Osteoblast (primary cell): ENCODE measurements at regions not wholly inside any gene's neighbourhood (a gene's known extent, or its start where the extent isn't known, plus 50 kb on each side); places are given as distances from the start of the nearest gene placed in this dataset.
A peak's percentile ranks its signal among the peaks of the same experiment; 100 is the strongest.
"Not testable (repeated sequence)": the region's sequence is repeated elsewhere in the genome, so short reads cannot be mapped to it uniquely, and the experiment has no call there.

Experiments used
- DNase-seq: peaks from one replicate; pipeline ENCODE4 v3.0.0; 2011; ENCODE audit warnings: low spot score, mixed read lengths; ENCODE audit not compliant: insufficient read length; ENCODE audit errors: missing footprints
- H2AFZ ChIP-seq: 2 replicates; pipeline ENCODE4 v1.6.0; 2011; ENCODE audit warnings: mild to moderate bottlenecking, low read length
- H3K27ac ChIP-seq: 2 replicates; pipeline ENCODE4 v1.5.1; 2011; ENCODE audit warnings: mild to moderate bottlenecking, low read depth, low read length, moderate library complexity
- H3K27me3 ChIP-seq: 2 replicates; pipeline ENCODE4 v1.6.0; 2012; ENCODE audit warnings: mild to moderate bottlenecking, control low read depth, inconsistent platforms, low read length, moderate library complexity; ENCODE audit not compliant: insufficient read depth
- H3K36me3 ChIP-seq: 2 replicates; pipeline ENCODE4 v1.5.1; 2011; ENCODE audit warnings: mild to moderate bottlenecking, low read length, control low read depth, moderate library complexity; ENCODE audit not compliant: insufficient read depth
- H3K4me1 ChIP-seq: 2 replicates; pipeline ENCODE4 v1.5.1; 2011; ENCODE audit warnings: mild to moderate bottlenecking, low read length, control low read depth, moderate library complexity; ENCODE audit not compliant: insufficient read depth
- H3K4me2 ChIP-seq: 2 replicates; pipeline ENCODE4 v1.6.0; 2011; ENCODE audit warnings: mild to moderate bottlenecking, low read length; ENCODE audit not compliant: insufficient read depth
- H3K4me3 ChIP-seq: fragments of 200-600 bp; sonication (generic); 3 replicates; pipeline ENCODE4 v1.5.1; 2012; ENCODE audit warnings: mild to moderate bottlenecking, low read length, inconsistent platforms; ENCODE audit not compliant: insufficient read depth
- H3K79me2 ChIP-seq: 2 replicates; pipeline ENCODE4 v1.6.0; 2012; ENCODE audit warnings: mild to moderate bottlenecking, low read length, control low read depth, inconsistent platforms; ENCODE audit not compliant: insufficient read depth
- H3K9me3 ChIP-seq: 2 replicates; pipeline ENCODE4 v1.5.1; 2011; ENCODE audit warnings: low read depth, low read length, control low read depth
- H4K20me1 ChIP-seq: 2 replicates; pipeline ENCODE4 v1.6.0; 2012; ENCODE audit warnings: mild to moderate bottlenecking, low read length, control low read depth; ENCODE audit not compliant: insufficient read depth

DNA sequence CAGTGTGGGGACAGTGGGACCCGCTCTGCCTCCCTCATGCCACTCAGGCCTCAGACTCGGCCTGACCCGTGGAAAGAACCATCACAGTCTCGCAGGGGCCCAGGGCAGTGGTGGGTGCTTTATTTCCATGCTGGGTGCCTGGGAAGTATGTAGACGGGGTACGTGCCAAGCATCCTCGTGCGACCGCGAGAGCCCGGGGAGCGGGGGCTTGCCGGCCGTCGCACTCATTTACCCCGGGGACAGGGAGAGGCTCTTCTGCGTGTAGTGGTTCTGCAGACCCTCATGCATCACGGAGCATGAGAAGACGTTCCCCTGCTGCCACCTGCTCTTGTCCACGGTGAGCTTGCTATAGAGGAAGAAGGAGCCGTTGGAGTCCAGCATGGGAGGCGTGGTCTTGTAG, 141.6 kb downstream of the TMEM121 start:
- not testable (repeated sequence) for H2AFZ ChIP-seq, H3K4me1 ChIP-seq, H3K79me2 ChIP-seq, H3K27me3 ChIP-seq, H3K9me3 ChIP-seq, H3K4me2 ChIP-seq, H3K27ac ChIP-seq, H3K4me3 ChIP-seq, H3K36me3 ChIP-seq, H4K20me1 ChIP-seq
- peak; percentile 78 for DNase-seq

DNA sequence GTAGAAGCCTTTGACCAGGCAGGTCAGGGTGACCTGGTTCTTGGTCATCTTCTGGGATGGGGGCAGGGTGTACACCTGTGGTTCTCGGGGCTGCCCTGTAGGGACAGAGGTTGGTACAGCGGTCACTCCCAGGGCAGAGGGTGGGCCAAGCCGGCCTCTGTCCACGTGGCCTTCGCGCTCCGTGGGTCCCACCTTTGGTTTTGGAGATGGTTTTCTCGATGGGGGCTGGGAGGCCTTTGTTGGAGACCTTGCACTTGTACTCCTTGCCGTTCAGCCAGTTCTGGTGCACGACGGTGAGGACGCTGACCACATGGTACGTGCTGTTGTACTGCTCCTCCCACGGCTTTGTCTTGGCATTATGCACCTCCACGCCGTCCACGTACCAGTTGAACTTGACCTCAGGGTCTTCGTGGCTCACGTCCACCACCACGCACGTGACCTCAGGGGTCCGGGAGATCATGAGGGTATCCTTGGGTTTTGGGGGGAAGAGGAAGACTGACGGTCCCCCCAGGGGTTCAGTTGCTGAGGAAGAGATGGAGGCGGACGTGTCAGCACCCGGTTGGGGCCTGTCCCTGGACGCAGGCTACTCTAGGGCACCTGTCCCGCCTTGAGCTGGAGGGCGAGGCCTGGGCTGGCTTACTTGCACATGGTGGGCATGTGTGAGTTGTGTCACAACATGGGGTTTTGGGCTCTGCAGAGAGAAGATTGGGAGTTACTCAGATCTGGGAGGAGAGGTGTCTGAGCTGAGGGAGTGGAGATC, 142.3 kb downstream of the TMEM121 start:
- H3K4me1 ChIP-seq, H3K79me2 ChIP-seq, H3K27ac ChIP-seq, H4K20me1 ChIP-seq, H3K9me3 ChIP-seq, H3K4me2 ChIP-seq, H3K27me3 ChIP-seq, H2AFZ ChIP-seq, H3K36me3 ChIP-seq, H3K4me3 ChIP-seq: not testable (repeated sequence)
- DNase-seq: peak; percentile 52

DNA sequence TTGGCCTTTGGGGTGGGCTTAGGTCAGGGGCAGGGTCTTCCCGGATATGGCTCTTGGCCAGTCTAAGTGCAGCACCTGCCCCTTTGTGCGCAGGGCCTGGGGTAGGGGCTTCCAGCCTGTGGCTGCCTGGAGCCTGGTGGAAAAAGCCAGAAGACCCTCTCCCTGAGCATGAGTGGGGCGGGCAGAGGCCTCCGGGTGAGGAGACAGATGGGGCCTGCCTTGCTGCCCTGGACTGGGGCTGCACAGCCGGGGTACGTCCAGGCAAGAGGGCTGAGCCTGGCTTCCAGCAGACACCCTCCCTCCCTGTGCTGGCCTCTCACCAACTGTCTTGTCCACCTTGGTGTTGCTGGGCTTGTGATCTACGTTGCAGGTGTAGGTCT, 142.8 kb downstream of the TMEM121 start:
- not testable (repeated sequence) for H3K9me3 ChIP-seq

DNA sequence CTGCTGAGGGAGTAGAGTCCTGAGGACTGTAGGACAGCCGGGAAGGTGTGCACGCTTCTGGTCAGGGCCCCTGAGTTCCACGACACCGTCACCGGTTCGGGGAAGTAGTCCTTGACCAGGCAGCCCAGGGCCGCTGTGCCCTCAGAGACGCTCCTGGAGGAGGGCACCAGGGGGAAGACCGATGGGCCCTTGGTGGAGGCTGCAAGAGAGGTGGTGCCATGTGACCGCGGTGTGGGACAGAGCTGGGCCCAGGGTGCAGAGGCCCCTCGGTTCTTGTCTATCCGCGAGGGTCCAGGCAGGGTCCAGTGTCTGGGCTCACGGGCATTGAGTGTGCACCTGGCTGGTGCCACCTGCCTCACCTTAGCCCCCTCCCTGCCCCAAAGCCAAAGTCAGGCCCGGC, 143.3 kb downstream of the TMEM121 start:
- not testable (repeated sequence) for H2AFZ ChIP-seq, H3K27me3 ChIP-seq, H3K4me2 ChIP-seq, H3K4me3 ChIP-seq, H3K79me2 ChIP-seq, H3K4me1 ChIP-seq, DNase-seq, H4K20me1 ChIP-seq, H3K9me3 ChIP-seq, H3K27ac ChIP-seq, H3K36me3 ChIP-seq

More for the DNA sequence above, 142.8 kb downstream of the TMEM121 start:
- H4K20me1 ChIP-seq, H3K4me1 ChIP-seq, H3K36me3 ChIP-seq, H3K4me3 ChIP-seq, H3K27me3 ChIP-seq, DNase-seq, H3K79me2 ChIP-seq, H2AFZ ChIP-seq, H3K27ac ChIP-seq, H3K4me2 ChIP-seq: not testable (repeated sequence)

DNA sequence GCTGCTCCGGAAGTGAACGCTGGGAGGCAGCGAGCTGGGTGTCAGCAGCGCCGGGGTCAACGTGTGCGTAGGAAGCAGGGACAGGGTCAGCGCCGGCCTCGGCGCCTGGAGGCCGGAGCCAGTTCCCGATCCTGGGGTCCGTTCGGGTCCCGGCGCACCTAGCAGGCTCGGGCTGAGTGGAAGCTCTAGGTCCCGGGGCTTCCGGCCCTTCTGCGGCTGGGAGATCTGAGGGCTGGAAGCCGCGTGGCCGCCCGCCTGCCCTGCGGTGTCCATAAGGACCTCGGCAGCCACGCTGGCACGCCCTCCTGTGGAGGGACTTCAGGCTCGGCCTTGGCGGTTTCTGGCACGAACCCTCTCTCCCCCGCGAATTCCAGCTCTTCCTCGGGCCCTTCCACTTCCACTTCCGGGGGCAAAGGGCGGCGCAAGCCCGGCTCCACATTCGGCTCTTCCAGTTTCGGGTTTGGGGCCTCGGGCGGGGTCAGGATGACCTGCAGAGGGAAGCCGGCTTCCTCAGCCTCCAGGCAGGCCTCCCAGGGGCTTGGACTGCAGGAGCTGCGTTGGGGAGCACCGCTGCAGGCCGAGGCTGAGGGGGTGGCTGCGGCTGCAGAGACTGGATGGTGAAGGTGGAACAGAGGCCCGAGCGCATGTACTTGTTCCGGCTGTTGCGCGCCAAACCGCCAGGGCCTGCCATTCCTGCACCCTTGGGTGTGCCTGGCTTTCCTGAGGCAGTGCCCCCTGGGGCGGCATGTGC, 146.2 kb downstream of the TMEM121 start:
- not testable (repeated sequence) for H3K4me3 ChIP-seq, H3K36me3 ChIP-seq, H3K4me1 ChIP-seq, H3K27ac ChIP-seq, H2AFZ ChIP-seq, H3K79me2 ChIP-seq, H3K4me2 ChIP-seq, DNase-seq, H3K27me3 ChIP-seq, H3K9me3 ChIP-seq, H4K20me1 ChIP-seq

DNA sequence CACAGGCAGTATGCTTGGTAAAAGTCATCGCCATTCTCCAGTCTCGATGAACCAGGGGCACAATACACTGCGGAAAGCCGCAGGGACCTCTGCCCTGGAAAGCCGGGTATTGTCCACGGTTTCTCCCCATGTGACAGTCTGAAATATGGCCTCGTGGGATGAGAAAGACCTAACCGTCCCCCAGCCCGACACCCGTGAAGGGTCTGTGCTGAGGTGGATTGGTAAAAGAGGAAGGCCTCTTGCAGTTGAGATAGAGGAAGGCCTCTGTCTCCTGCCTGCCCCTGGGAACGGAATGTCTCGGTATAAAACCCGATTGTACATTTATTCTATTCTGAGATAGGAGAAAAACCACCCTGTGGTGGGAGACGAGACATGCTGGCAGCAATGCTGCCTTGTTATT, 149.1 kb downstream of the TMEM121 start:
- H3K4me2 ChIP-seq, DNase-seq, H2AFZ ChIP-seq, H3K9me3 ChIP-seq, H3K27me3 ChIP-seq, H4K20me1 ChIP-seq, H3K4me3 ChIP-seq, H3K27ac ChIP-seq, H3K79me2 ChIP-seq, H3K36me3 ChIP-seq, H3K4me1 ChIP-seq: not testable (repeated sequence)

DNA sequence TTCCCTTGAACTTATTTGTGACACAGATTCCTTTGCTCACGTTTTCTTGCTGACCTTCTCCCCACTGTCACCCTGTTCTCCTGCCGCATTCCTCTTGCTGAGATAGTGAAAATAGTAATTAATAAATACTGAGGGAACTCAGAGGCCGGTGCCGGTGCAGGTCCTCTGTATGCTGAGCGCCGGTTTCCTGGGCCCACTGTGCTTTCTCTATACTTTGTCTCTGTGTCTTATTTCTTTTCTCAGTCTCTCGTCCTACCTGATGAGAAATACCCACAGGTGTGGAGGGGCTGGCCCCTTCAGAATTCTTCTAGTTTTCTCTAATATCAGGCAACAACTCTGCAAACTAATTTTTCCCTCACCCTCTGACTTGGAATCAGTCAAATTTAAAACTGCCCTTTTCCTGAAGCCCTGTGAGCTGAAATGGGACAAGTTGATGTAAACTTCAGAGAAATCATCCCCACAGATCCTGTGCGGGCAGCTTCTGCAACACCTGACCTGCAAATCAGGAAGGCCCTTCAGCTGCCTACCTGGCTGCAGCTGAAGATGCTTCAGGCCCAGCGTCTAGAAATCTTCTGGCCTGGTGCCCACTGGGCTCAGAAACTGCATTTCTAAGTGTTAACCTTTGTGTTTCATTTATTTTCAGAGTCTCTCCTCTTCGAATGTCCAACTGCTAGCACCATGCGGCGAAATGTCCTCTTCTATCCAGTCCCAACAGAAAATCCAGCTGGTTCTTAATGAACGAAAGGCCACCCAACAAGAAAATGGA, 149.7 kb downstream of the TMEM121 start:
- H3K27ac ChIP-seq, H3K36me3 ChIP-seq, H4K20me1 ChIP-seq, H3K4me2 ChIP-seq, H3K4me3 ChIP-seq, H3K79me2 ChIP-seq, H3K27me3 ChIP-seq, H2AFZ ChIP-seq, DNase-seq, H3K9me3 ChIP-seq, H3K4me1 ChIP-seq: not testable (repeated sequence)

DNA sequence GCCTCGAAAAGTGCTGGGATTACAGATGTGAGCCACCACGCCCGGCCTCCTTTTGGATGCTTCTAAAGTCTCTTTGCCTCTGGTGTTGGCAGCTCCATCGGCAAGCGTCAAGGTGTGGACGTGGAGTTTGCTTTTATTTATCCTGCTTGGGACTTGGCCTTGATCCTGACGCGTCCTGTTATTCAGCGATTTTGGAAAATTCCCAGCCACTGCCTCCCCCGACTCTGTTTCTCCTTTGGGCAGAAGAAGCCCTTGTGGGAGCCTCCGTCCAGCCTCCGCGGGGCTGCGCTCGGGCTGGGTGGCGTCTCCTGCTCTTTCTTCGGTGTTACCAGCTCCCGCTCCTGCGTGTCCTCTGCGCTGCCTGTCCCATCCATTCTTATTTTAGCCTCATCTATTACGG, 151.7 kb downstream of the TMEM121 start:
- not testable (repeated sequence) for H3K4me3 ChIP-seq, H3K4me2 ChIP-seq, DNase-seq, H3K27me3 ChIP-seq, H3K4me1 ChIP-seq, H4K20me1 ChIP-seq, H3K9me3 ChIP-seq, H2AFZ ChIP-seq, H3K79me2 ChIP-seq, H3K36me3 ChIP-seq, H3K27ac ChIP-seq
